GM12878 (cell line): ENCODE measurements at regions not wholly inside any gene's neighbourhood (a gene's known extent, or its start where the extent isn't known, plus 50 kb on each side); places are given as distances from the start of the nearest gene placed in this dataset.

ENCODE experiments used
- ATAC-seq: fragments of 200-7000 bp; cut with Tn5 transposase; 3 replicates; pipeline ENCODE4 v1.9.1; 2020; ENCODE audit warnings: mild to moderate bottlenecking, moderate library complexity
- BruUV-seq: library from RNA; stranded (reverse); fragments of 400-500 nt; replicated peaks from 2 replicates; lab custom pipeline; 2021; lab: Mats Ljungman, UMichigan
- CTCF ChIA-PET: fragments of 300-600 bp; sonication (Branson Sonifier 250); formaldehyde crosslinking; extraction: SDS; loops from one replicate; lab custom pipeline; 2021; ENCODE audit warnings: inconsistent platforms; lab: Yijun Ruan, JAX
- POLR2A ChIA-PET: fragments of 350-600 bp; formaldehyde crosslinking; extraction: SDS; loops from one replicate; lab custom pipeline; 2021; ENCODE audit warnings: inconsistent platforms; lab: Charles Lee
- RAD21 ChIA-PET: fragments of 300-600 bp; sonication (Branson Sonifier 250); formaldehyde crosslinking; loops from one replicate; lab custom pipeline; 2023; ENCODE audit warnings: antibody characterized with exemption; ENCODE audit not compliant: unreplicated experiment; lab: Charles Lee
- SMC1A ChIA-PET: fragments of 300-600 bp; sonication (Branson Sonifier 250); formaldehyde crosslinking; loops from one replicate; lab custom pipeline; 2023; ENCODE audit not compliant: unreplicated experiment, uncharacterized antibody; lab: Charles Lee
- DNase-seq: peaks from one replicate; pipeline ENCODE4 v3.0.0-alpha.2; 2011; ENCODE audit warnings: low read depth, low spot score
- FAIRE-seq: peaks from 3 replicates; lab custom pipeline; 2011; peaks lifted over from hg19 to GRCh38; lab: Jason Lieb, UNC
- H2AFZ ChIP-seq: 2 replicates; pipeline ENCODE4 v1.6.0; 2011; ENCODE audit warnings: low read depth, low read length, control low read depth; ENCODE audit not compliant: control insufficient read depth
- H3K27ac ChIP-seq: 2 replicates; pipeline ENCODE4 v1.5.1; 2011; ENCODE audit warnings: control low read depth; ENCODE audit not compliant: control insufficient read depth, insufficient read depth
- H3K27me3 ChIP-seq, 2 experiments: replicated peaks in 1 of 2; 2 replicates each; pipeline versions ENCODE4 v1.6.0 to v1.6.1; 2011; ENCODE audit warnings: low read length in 1 of 2; ENCODE audit not compliant: control insufficient read depth in 2 of 2, insufficient read depth in 2 of 2
- H3K36me3 ChIP-seq, 2 experiments: 2 replicates each; pipeline ENCODE4 v1.5.1; 2011; ENCODE audit warnings: low read length in 1 of 2; ENCODE audit not compliant: control insufficient read depth in 2 of 2, insufficient read depth in 2 of 2
- H3K4me1 ChIP-seq: 2 replicates; pipeline ENCODE4 v1.6.1; 2011; ENCODE audit warnings: mild to moderate bottlenecking, low read length, moderate library complexity, mixed read lengths; ENCODE audit not compliant: control insufficient read depth, insufficient read depth
- H3K4me2 ChIP-seq: 2 replicates; pipeline ENCODE4 v1.6.0; 2011; ENCODE audit warnings: control low read depth; ENCODE audit not compliant: control insufficient read depth, insufficient read depth
- H3K4me3 ChIP-seq: fragments of 200-600 bp; sonication (generic); 2 replicates; pipeline ENCODE4 v1.5.1; 2016
- H3K79me2 ChIP-seq: 2 replicates; pipeline ENCODE4 v1.6.0; 2011; ENCODE audit warnings: low read length; ENCODE audit not compliant: control insufficient read depth, insufficient read depth
- H3K9ac ChIP-seq: 2 replicates; pipeline ENCODE4 v1.8.0; 2011; ENCODE audit warnings: low read length, control low read depth, mixed read lengths; ENCODE audit not compliant: control insufficient read depth, insufficient read depth
- H3K9me3 ChIP-seq: replicated peaks from 3 replicates; pipeline ENCODE4 v1.5.1; 2011; ENCODE audit warnings: mild to moderate bottlenecking, low read length; ENCODE audit not compliant: control insufficient read depth, insufficient read depth
- H4K20me1 ChIP-seq: 2 replicates; pipeline ENCODE4 v1.6.0; 2011; ENCODE audit not compliant: control insufficient read depth, insufficient read depth
- CEBPB ChIP-seq, 2 experiments: fragments of 150-350 bp in 1 of 2; IDR thresholded peaks; 2 replicates each; pipeline ENCODE4 v1.6.1; 2012 to 2014; ENCODE audit warnings: low read depth in 2 of 2, low read length in 2 of 2, borderline replicate concordance in 1 of 2, inconsistent platforms in 1 of 2
- MEF2B ChIP-seq: fragments of 450-650 bp; IDR thresholded peaks from 2 replicates; pipeline ENCODE4 v1.6.1; 2018; ENCODE audit warnings: mild to moderate bottlenecking, moderate library complexity; ENCODE audit not compliant: partially characterized antibody, poor library complexity, severe bottlenecking
- RAD51 ChIP-seq: fragments of 450-650 bp; IDR thresholded peaks from 2 replicates; pipeline ENCODE4 v1.6.1; 2016; ENCODE audit warnings: moderate library complexity, mild to moderate bottlenecking, inconsistent platforms
- RBBP5 ChIP-seq: fragments of 200-600 bp; sonication (generic); conservative IDR thresholded peaks from 2 replicates; pipeline ENCODE4 v1.6.1; 2016
- STAT1 ChIP-seq: fragments of 450-650 bp; conservative IDR thresholded peaks from 2 replicates; pipeline ENCODE4 v1.6.1; 2014; ENCODE audit warnings: antibody characterized with exemption, mild to moderate bottlenecking
- YBX1 ChIP-seq: fragments of 450-650 bp; IDR thresholded peaks from 2 replicates; pipeline ENCODE4 v1.6.1; 2016; ENCODE audit warnings: antibody characterized with exemption
- ZNF24 ChIP-seq: fragments of 450-650 bp; IDR thresholded peaks from 2 replicates; pipeline ENCODE4 v1.6.1; 2017; ENCODE audit warnings: antibody characterized with exemption, mild to moderate bottlenecking
- WGBS: methylation state at CpG from one replicate; pipeline ENCODE4 v1.1.6; 2016; ENCODE audit warnings: low lambda C conversion rate; ENCODE audit not compliant: insufficient replicate concordance, insufficient coverage; ENCODE audit errors: missing lambda C conversion rate; 5-methylcytosine and 5-hydroxymethylcytosine counted together
- in situ Hi-C: fragments of 300-500 bp; cut with MboI; formaldehyde crosslinking; loops from 9 replicates; pipeline ENCODE4 v1.14.3; 2018; ENCODE audit warnings: mixed read lengths
- intact Hi-C: fragments of 100-400 bp; cut with micrococcal nuclease; formaldehyde crosslinking; loops from one replicate; pipeline ENCODE4 v1.14.2; 2022; ENCODE audit not compliant: unreplicated experiment
- TF ChIP-seq, protein P1 (sequence below): fragments of 450-650 bp; formaldehyde crosslinking; IDR thresholded peaks from 2 replicates; pipeline ENCODE4 v1.4.0; 2022; ENCODE audit warnings: mild to moderate bottlenecking, moderate library complexity

DNA sequence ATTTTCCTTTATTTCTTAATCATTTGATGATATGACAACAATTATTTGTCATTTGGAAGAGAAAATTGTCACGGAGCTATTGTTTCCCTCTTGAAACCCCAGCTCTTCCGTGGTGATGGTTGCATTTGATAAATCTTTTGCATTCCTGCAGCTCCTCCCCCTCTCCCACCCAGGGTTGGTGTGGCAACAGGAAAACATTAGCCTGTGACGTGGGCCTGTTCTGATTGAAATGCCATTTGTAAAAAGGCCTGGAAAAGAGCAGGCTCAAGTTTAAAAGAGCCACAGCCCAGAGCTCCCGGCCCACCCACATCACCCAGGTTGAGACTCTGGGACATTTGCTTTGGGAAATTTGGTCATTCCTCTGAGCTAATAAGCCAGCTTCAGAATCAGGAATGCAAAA is 282.5 kb downstream of the RPLP1 start:
- SMC1A ChIA-PET, result interaction anchor here (0.6 to 2.9 kb wide), 6 partner anchors 8 to 280 kb away, joined by 3 to 13 read pairs (median 4); no protein-coding TSS in a partner anchor
- WGBS, result 25% methylated on average over 4 of the region's 4 CpGs
- Histone ChIP-seq H3K4me3 (no peak overlapping the region), H4K20me1 (no peaks in the 10 kb centered on the region), H3K79me2 (no peaks in the 10 kb centered on the region), H2AFZ (no peak overlapping the region), H3K4me2 (no peak overlapping the region), H3K9me3 (no peaks in the 10 kb centered on the region; the same call in 2 of the 3 replicates), H3K4me1 (no peaks in the 10 kb centered on the region), H3K9ac (no peak overlapping the region), H3K36me3 (no peaks in the 10 kb centered on the region), H3K27me3 (peaks cover 4 to 7% of the 10 kb centered on the region in 2 experiments), H3K27ac (no peak overlapping the region)
- CTCF ChIA-PET, result interaction anchor here (0.6 to 1.5 kb wide), 4 partner anchors 9 to 232 kb away, joined by 3 to 6 read pairs (median 3); no protein-coding TSS in a partner anchor
- RAD21 ChIA-PET, result interaction anchor here (2.0 kb wide), 1 partner anchor 12 kb away, joined by 5 read pairs; no protein-coding TSS in a partner anchor
- POLR2A ChIA-PET, result interaction anchor here (0.6 kb wide), 1 partner anchor 262 kb away, joined by 3 read pairs; no protein-coding TSS in a partner anchor
- ATAC-seq (no peak), FAIRE-seq (no peak), DNase-seq (no peak)
- in situ Hi-C loops (no loop called here), intact Hi-C loops (no loop called here)
- no peak for TF ChIP-seq STAT1
- TF ChIP-seq RAD51, result no peak
- TF ChIP-seq CEBPB (IDR thresholded peaks at IDR 0.05; ENCODE audit: borderline replicate concordance in 1 of 2, low read depth in 2 of 2, low read length in 2 of 2), result no peak
- no peak for TF ChIP-seq YBX1
- TF ChIP-seq RBBP5, result no peak
- TF ChIP-seq, protein P1, sequence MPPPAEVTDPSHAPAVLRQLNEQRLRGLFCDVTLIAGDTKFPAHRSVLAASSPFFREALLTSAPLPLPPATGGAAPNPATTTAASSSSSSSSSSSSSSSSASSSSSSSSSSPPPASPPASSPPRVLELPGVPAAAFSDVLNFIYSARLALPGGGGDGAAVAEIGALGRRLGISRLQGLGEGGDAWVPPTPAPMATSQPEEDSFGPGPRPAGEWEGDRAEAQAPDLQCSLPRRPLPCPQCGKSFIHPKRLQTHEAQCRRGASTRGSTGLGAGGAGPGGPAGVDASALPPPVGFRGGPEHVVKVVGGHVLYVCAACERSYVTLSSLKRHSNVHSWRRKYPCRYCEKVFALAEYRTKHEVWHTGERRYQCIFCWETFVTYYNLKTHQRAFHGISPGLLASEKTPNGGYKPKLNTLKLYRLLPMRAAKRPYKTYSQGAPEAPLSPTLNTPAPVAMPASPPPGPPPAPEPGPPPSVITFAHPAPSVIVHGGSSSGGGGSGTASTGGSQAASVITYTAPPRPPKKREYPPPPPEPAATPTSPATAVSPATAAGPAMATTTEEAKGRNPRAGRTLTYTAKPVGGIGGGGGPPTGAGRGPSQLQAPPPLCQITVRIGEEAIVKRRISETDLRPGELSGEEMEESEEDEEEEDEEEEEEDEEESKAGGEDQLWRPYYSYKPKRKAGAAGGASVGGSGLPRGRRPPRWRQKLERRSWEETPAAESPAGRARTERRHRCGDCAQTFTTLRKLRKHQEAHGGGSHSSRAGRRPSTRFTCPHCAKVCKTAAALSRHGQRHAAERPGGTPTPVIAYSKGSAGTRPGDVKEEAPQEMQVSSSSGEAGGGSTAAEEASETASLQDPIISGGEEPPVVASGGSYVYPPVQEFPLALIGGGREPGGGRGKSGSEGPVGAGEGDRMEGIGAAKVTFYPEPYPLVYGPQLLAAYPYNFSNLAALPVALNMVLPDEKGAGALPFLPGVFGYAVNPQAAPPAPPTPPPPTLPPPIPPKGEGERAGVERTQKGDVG (CRISPR knock-in tag), result no peak
- no peak for TF ChIP-seq ZNF24
- TF ChIP-seq MEF2B, result no peak
- BruUV-seq, result no TSS peak
